HepG2 (cell line): ENCODE measurements at regions not wholly inside any gene's neighbourhood (a gene's known extent, or its start where the extent isn't known, plus 50 kb on each side); places are given as distances from the start of the nearest gene placed in this dataset.

Experiments used
- KLF16 ChIP-seq, 2 experiments: sonication (generic) in 1 of 2; formaldehyde crosslinking in 1 of 2; IDR thresholded peaks; 2 replicates each; pipeline versions ENCODE4 v1.6.1 to v1.8.0; 2016 to 2023; ENCODE audit warnings: missing genetic modification reagents in 2 of 2, missing compliant biosample characterization in 1 of 2
- POLR2A ChIP-seq, 2 experiments: IDR thresholded peaks; 2 replicates each; pipeline ENCODE4 v1.6.1; 2011; ENCODE audit warnings: low read depth in 2 of 2, low read length in 2 of 2, mild to moderate bottlenecking in 1 of 2, moderate library complexity in 1 of 2; ENCODE audit not compliant: insufficient read depth in 1 of 2
- POLR2AphosphoS5 ChIP-seq: IDR thresholded peaks from 2 replicates; pipeline ENCODE4 v1.6.1; 2012; ENCODE audit warnings: low read depth, low read length
- RBM39 ChIP-seq: fragments of 200-400 bp; formaldehyde crosslinking; IDR thresholded peaks from one replicate; pipeline ENCODE4 v1.6.1; 2018; ENCODE audit warnings: antibody characterized with exemption, mild to moderate bottlenecking, low read depth, low read length; ENCODE audit not compliant: poor library complexity, severe bottlenecking
- ZFY ChIP-seq: sonication (generic); formaldehyde crosslinking; IDR thresholded peaks from 2 replicates; pipeline ENCODE4 v1.4.0; 2020; ENCODE audit warnings: missing genetic modification reagents
- ZNF282 ChIP-seq: fragments of 450-650 bp; IDR thresholded peaks from 2 replicates; pipeline ENCODE4 v1.6.1; 2018; ENCODE audit not compliant: partially characterized antibody
- TF ChIP-seq, protein P1 (sequence below): sonication (generic); formaldehyde crosslinking; IDR thresholded peaks from 2 replicates; pipeline ENCODE4 v1.5.0; 2020; ENCODE audit warnings: mild to moderate bottlenecking, missing genetic modification reagents, moderate library complexity
- TF ChIP-seq, protein P2 (sequence below): IDR thresholded peaks from 2 replicates; pipeline ENCODE4 v1.6.1; 2016; ENCODE audit warnings: missing genetic modification reagents, missing compliant biosample characterization
- TF ChIP-seq, protein P3 (sequence below), 2 experiments: sonication (generic) in 1 of 2; formaldehyde crosslinking in 1 of 2; IDR thresholded peaks; 2 replicates each; pipeline versions ENCODE4 v1.5.1 to v1.6.1; 2011 to 2020; ENCODE audit warnings: borderline replicate concordance in 1 of 2, low read depth in 1 of 2, low read length in 1 of 2, mild to moderate bottlenecking in 1 of 2, missing genetic modification reagents in 1 of 2, moderate library complexity in 1 of 2

DNA sequence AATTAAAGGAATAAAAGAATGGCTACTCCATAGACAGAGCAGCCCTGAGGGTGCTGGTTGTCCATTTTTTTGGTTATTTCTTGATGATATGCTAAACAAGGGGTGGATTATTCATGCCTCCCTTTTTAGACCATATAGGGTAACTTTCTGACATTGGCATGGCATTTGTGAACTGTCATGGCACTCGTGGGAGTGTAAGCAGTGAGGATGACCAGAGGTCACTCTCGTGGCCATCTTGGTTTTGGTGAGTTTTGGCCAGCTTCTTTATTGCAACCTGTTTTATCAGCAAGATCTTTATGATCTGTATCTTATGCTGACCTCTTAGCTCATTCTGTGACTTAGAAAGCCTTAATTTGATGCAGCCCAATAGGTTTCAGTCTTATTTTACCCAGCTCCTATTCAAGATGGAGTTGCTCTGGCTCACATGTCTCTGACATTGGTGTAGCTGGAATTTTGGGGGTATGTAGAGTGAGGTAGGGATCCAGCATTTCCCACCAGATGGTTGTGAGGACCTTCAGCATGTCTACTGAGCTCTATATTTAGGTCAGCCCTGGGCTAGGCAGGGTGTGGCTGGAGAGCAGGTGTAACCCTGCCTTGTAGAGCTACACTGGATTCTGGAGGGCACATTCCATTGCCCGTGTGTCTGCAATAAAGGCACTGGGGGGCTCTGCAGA lies 103.5 kb upstream of the SLC38A2 start:
- TF ChIP-seq POLR2AphosphoS5 (no peak), ZFY (CRISPR knock-in tag) (no peak), RBM39 (no peak), POLR2A (IDR thresholded peaks at IDR 0.05; ENCODE audit: insufficient read depth in 1 of 2, low read depth in 2 of 2, low read length in 2 of 2) (no peak), KLF16 (CRISPR knock-in tag; IDR thresholded peaks at IDR 0.05) (no peak), ZNF282 (no peak)
- TF ChIP-seq, protein P1, sequence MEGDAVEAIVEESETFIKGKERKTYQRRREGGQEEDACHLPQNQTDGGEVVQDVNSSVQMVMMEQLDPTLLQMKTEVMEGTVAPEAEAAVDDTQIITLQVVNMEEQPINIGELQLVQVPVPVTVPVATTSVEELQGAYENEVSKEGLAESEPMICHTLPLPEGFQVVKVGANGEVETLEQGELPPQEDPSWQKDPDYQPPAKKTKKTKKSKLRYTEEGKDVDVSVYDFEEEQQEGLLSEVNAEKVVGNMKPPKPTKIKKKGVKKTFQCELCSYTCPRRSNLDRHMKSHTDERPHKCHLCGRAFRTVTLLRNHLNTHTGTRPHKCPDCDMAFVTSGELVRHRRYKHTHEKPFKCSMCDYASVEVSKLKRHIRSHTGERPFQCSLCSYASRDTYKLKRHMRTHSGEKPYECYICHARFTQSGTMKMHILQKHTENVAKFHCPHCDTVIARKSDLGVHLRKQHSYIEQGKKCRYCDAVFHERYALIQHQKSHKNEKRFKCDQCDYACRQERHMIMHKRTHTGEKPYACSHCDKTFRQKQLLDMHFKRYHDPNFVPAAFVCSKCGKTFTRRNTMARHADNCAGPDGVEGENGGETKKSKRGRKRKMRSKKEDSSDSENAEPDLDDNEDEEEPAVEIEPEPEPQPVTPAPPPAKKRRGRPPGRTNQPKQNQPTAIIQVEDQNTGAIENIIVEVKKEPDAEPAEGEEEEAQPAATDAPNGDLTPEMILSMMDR (CRISPR knock-in tag) = no peak
- TF ChIP-seq, protein P2, sequence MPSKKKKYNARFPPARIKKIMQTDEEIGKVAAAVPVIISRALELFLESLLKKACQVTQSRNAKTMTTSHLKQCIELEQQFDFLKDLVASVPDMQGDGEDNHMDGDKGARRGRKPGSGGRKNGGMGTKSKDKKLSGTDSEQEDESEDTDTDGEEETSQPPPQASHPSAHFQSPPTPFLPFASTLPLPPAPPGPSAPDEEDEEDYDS (CRISPR knock-in tag) = no peak
- TF ChIP-seq, protein P3, sequence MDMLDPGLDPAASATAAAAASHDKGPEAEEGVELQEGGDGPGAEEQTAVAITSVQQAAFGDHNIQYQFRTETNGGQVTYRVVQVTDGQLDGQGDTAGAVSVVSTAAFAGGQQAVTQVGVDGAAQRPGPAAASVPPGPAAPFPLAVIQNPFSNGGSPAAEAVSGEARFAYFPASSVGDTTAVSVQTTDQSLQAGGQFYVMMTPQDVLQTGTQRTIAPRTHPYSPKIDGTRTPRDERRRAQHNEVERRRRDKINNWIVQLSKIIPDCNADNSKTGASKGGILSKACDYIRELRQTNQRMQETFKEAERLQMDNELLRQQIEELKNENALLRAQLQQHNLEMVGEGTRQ (IDR thresholded peaks at IDR 0.05; ENCODE audit: low read depth, low read length) = no peak
- TF ChIP-seq, protein P3 (CRISPR knock-in tag; IDR thresholded peaks at IDR 0.05; ENCODE audit: borderline replicate concordance) = no peak
